Smooth muscle cell (in vitro differentiated cells): ENCODE measurements at regions not wholly inside any gene's neighbourhood (a gene's known extent, or its start where the extent isn't known, plus 50 kb on each side); places are given as distances from the start of the nearest gene placed in this dataset.
A peak's percentile ranks its signal among the peaks of the same experiment; 100 is the strongest.

Experiments used
- DNase-seq: peaks from one replicate; lab custom pipeline; 2025; ENCODE audit not compliant: unreplicated experiment; lab: John Stamatoyannopoulos, UW
- H2AFZ ChIP-seq: fragments of 200-600 bp; sonication (generic); 2 replicates; pipeline ENCODE4 v1.6.0; 2016; ENCODE audit warnings: antibody characterized with exemption, low read depth, mild to moderate bottlenecking
- H3F3A ChIP-seq: fragments of 200-600 bp; sonication (generic); 2 replicates; pipeline ENCODE4 v1.6.0; 2017; ENCODE audit warnings: antibody characterized with exemption, low read depth
- H3K27ac ChIP-seq: fragments of 200-600 bp; sonication (generic); 2 replicates; pipeline ENCODE4 v1.5.1; 2016; ENCODE audit warnings: low read depth, mild to moderate bottlenecking
- H3K27me3 ChIP-seq: fragments of 200-600 bp; sonication (generic); 2 replicates; pipeline ENCODE4 v1.6.1; 2016; ENCODE audit warnings: low read depth, mild to moderate bottlenecking
- H3K36me3 ChIP-seq: fragments of 200-600 bp; sonication (generic); 2 replicates; pipeline ENCODE4 v1.5.1; 2016; ENCODE audit warnings: low read depth
- H3K4me1 ChIP-seq: fragments of 200-600 bp; sonication (generic); 2 replicates; pipeline ENCODE4 v1.5.1; 2016; ENCODE audit warnings: low read depth
- H3K4me2 ChIP-seq: fragments of 200-600 bp; sonication (generic); 2 replicates; pipeline ENCODE4 v1.6.0; 2016; ENCODE audit warnings: mild to moderate bottlenecking
- H3K4me3 ChIP-seq: fragments of 200-600 bp; sonication (generic); 2 replicates; pipeline ENCODE4 v1.5.1; 2016; ENCODE audit warnings: mild to moderate bottlenecking
- H3K79me2 ChIP-seq: fragments of 200-600 bp; sonication (generic); 2 replicates; pipeline ENCODE4 v1.6.0; 2016; ENCODE audit warnings: low read depth, mild to moderate bottlenecking
- H3K9ac ChIP-seq: fragments of 200-600 bp; sonication (generic); 2 replicates; pipeline ENCODE4 v1.6.0; 2016; ENCODE audit warnings: low read depth
- H3K9me3 ChIP-seq: fragments of 200-600 bp; sonication (generic); replicated peaks from 2 replicates; pipeline ENCODE4 v1.5.1; 2016; ENCODE audit warnings: low read depth
- H4K20me1 ChIP-seq: fragments of 200-600 bp; sonication (generic); 2 replicates; pipeline ENCODE4 v1.6.0; 2016; ENCODE audit warnings: low read depth
- CTCF ChIP-seq: fragments of 200-600 bp; sonication (generic); IDR thresholded peaks from 2 replicates; pipeline ENCODE4 v1.5.1; 2017; ENCODE audit warnings: borderline replicate concordance, mild to moderate bottlenecking, antibody characterized with exemption; ENCODE audit not compliant: insufficient read depth, poor library complexity, severe bottlenecking
- WGBS: methylation state at CpG from one replicate; pipeline ENCODE4 v1.1.7; 2016; ENCODE audit warnings: low lambda C conversion rate; 5-methylcytosine and 5-hydroxymethylcytosine counted together

DNA sequence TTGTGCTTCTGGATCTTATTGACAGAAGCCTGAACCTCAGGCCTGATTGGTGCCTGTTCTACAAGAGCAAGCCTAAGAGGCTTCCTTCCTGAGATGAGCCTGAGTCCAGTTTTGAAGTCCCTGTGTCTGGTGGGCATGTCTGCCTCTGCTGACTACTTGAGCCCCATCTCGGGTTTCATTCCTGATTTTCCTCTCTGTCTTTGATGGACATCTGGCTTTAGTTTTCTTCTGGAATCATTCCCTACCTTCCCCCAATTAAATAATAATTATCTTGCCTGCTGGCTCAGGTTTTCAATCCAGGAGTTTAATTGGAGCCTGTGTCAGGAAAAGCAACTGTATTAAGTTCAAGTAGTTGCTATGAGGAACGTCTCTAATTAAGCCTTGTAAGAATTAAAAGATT is 135.5 kb upstream of the MC4R start:
- no peaks in the 10 kb centered on the region for H3K36me3 ChIP-seq
- 71% methylated on average over 2 of the region's 2 CpGs for WGBS
- H3K9me3 ChIP-seq, result no peaks in the 10 kb centered on the region
- DNase-seq, result no peak
- no peaks in the 10 kb centered on the region for H4K20me1 ChIP-seq
- TF ChIP-seq CTCF, result no peak
- no peaks in the 10 kb centered on the region for H3F3A ChIP-seq
- no peak overlapping the region for H2AFZ ChIP-seq
- no peak overlapping the region for H3K27ac ChIP-seq
- H3K9ac ChIP-seq, result no peak overlapping the region
- no peak overlapping the region for H3K4me2 ChIP-seq
- H3K4me1 ChIP-seq, result no peaks in the 10 kb centered on the region
- H3K4me3 ChIP-seq, result no peak overlapping the region
- peaks cover 3% of the 10 kb centered on the region for H3K27me3 ChIP-seq
- no peaks in the 10 kb centered on the region for H3K79me2 ChIP-seq

DNA sequence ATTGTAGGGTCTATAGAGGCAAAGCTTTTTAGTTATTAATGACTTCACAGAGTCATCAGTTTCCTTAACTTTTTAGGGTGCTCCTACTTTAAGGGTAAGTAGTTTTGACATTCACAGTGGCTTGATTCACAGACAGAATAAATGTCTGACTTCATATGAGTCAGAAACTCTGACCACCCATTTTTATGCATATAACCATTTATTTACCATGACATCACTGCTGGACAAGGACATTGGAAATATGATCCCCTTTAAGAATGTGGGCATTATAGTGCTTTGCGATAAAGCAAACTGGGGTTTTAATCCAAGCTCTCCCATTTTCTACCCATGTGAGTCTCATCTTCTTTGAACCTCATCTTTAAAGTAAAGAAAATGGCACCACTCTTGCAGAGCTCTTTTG is 162.0 kb upstream of the MC4R start:
- Histone ChIP-seq H4K20me1 (no peaks in the 10 kb centered on the region), H3K27ac (peak overlapping the region; percentile 5), H3K9me3 (no peaks in the 10 kb centered on the region), H3K4me1 (no peaks in the 10 kb centered on the region), H3K4me2 (no peak overlapping the region), H2AFZ (no peak overlapping the region), H3K79me2 (no peaks in the 10 kb centered on the region), H3K9ac (no peak overlapping the region), H3F3A (no peaks in the 10 kb centered on the region), H3K36me3 (no peaks in the 10 kb centered on the region), H3K4me3 (no peak overlapping the region), H3K27me3 (peaks cover 14% of the 10 kb centered on the region)
- no peak for DNase-seq
- WGBS, result 77% methylated on average over 1 of the region's 1 CpG
- no peak for TF ChIP-seq CTCF

GRCh38 chr18:60537074-60537473 is 164.5 kb upstream of the MC4R start:
- DNase-seq, result no peak
- H3K4me2 ChIP-seq, result no peak overlapping the region
- TF ChIP-seq CTCF, result no peak
- H2AFZ ChIP-seq, result no peak overlapping the region
- WGBS, result 77% methylated on average over 1 of the region's 1 CpG
- no peaks in the 10 kb centered on the region for H4K20me1 ChIP-seq
- H3K4me1 ChIP-seq, result no peaks in the 10 kb centered on the region
- no peak overlapping the region for H3K27ac ChIP-seq
- H3K27me3 ChIP-seq, result peaks cover 9% of the 10 kb centered on the region
- no peaks in the 10 kb centered on the region for H3K36me3 ChIP-seq
- H3K9me3 ChIP-seq, result no peaks in the 10 kb centered on the region
- H3K79me2 ChIP-seq, result no peaks in the 10 kb centered on the region
- no peak overlapping the region for H3K9ac ChIP-seq
- H3F3A ChIP-seq, result no peaks in the 10 kb centered on the region
- no peak overlapping the region for H3K4me3 ChIP-seq

GRCh38 chr18:60538891-60539290 is 166.3 kb upstream of the MC4R start:
- DNase-seq, result no peak
- H3K27ac ChIP-seq, result no peak overlapping the region
- no peaks in the 10 kb centered on the region for H3K9me3 ChIP-seq
- H3K9ac ChIP-seq, result no peak overlapping the region
- H4K20me1 ChIP-seq, result no peaks in the 10 kb centered on the region
- no peak overlapping the region for H3K4me2 ChIP-seq
- no peak for TF ChIP-seq CTCF
- no peak overlapping the region for H2AFZ ChIP-seq
- no peaks in the 10 kb centered on the region for H3K79me2 ChIP-seq
- no peaks in the 10 kb centered on the region for H3K36me3 ChIP-seq
- no peaks in the 10 kb centered on the region for H3K4me1 ChIP-seq
- no peak overlapping the region for H3K4me3 ChIP-seq
- WGBS, result 92% methylated on average over 2 of the region's 2 CpGs
- H3F3A ChIP-seq, result no peaks in the 10 kb centered on the region
- no peaks in the 10 kb centered on the region for H3K27me3 ChIP-seq
